H1 (cell line): ENCODE measurements at regions not wholly inside any gene's neighbourhood (a gene's known extent, or its start where the extent isn't known, plus 50 kb on each side); places are given as distances from the start of the nearest gene placed in this dataset.

Experiments
- CTBP2 ChIP-seq: IDR thresholded peaks from 2 replicates; pipeline ENCODE4 v1.7.0; 2011; ENCODE audit warnings: borderline replicate concordance, mild to moderate bottlenecking, moderate library complexity, mixed read lengths, low read length; ENCODE audit not compliant: insufficient read depth, insufficient read length
- MAFK ChIP-seq: IDR thresholded peaks from 2 replicates; pipeline ENCODE4 v1.6.1; 2012; ENCODE audit warnings: low read depth, mild to moderate bottlenecking, improper control_type of control experiment, low read length
- NANOG ChIP-seq: IDR thresholded peaks from 2 replicates; pipeline ENCODE4 v1.6.1; 2011; ENCODE audit warnings: low read length, low read depth, mild to moderate bottlenecking, inconsistent platforms; ENCODE audit not compliant: insufficient read depth, poor library complexity, severe bottlenecking
- TF ChIP-seq, protein P1 (sequence below): IDR thresholded peaks from 2 replicates; pipeline ENCODE4 v1.6.1; 2012; ENCODE audit warnings: inconsistent platforms

DNA sequence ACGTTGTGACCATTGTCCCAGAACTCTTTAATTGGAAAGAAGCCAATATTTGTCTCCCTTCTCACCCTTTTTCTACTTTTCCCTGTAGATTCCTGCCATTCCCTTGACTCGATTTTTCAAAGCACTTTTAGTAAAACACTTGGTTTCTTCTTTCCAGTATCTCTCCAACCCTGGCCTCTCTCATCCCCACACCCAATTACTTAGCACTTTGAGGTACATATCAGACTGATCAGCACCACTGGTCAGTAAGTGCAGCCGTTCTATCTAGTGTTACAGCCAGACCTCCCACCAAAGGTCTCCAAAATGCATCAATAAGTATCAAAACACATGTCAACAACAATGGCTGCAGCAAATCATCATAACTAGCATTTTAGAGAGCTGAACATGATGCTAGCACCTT lies 141.9 kb downstream of the BTG1 start (continued):
- TF ChIP-seq, protein P1, sequence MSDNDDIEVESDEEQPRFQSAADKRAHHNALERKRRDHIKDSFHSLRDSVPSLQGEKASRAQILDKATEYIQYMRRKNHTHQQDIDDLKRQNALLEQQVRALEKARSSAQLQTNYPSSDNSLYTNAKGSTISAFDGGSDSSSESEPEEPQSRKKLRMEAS: no peak
- TF ChIP-seq NANOG (no peak), MAFK (no peak), CTBP2 (no peak)
